Natural killer cell treated with Interleukin-12 subunit alpha and Interleukin-12 subunit beta and Interleukin-15 and Interleukin-18, amount 100 ng/mL, for 72 hours (primary cell): ENCODE measurements at regions not wholly inside any gene's neighbourhood (a gene's known extent, or its start where the extent isn't known, plus 50 kb on each side); places are given as distances from the start of the nearest gene placed in this dataset.
"Not testable (repeated sequence)": the region's sequence is repeated elsewhere in the genome, so short reads cannot be mapped to it uniquely, and the experiment has no call there.

Experiments
- ATAC-seq, 2 donors: fragments of 150-1000 bp; cut with Tn5 transposase in 1 of 2; sonication (Bioruptor Pico), chemical (Tn5 transposase) in 1 of 2; 2 replicates each; pipeline ENCODE4 v1.10.0; 2021
- DNase-seq: peaks from one replicate; pipeline ENCODE4 v3.0.0; 2022; ENCODE audit warnings: low spot score
- H3K27ac Mint-ChIP-seq, 2 donors: 1 replicate in 1 of 2; 2 replicates in 1 of 2; pipeline ENCODE4 v1.8.0; 2022; ENCODE audit warnings: mixed read lengths in 2 of 2, mild to moderate bottlenecking in 1 of 2, moderate library complexity in 1 of 2
- H3K27me3 Mint-ChIP-seq, 2 donors: 1 replicate in 1 of 2; 2 replicates in 1 of 2; pipeline ENCODE4 v1.8.0; 2022; ENCODE audit warnings: mixed read lengths in 2 of 2
- H3K36me3 Mint-ChIP-seq: one replicate; pipeline ENCODE4 v1.8.0; 2022; ENCODE audit warnings: mixed read lengths
- H3K4me1 Mint-ChIP-seq, 2 donors: 1 replicate in 1 of 2; 2 replicates in 1 of 2; pipeline ENCODE4 v1.8.0; 2022; ENCODE audit warnings: low read depth in 2 of 2, mixed read lengths in 2 of 2, mild to moderate bottlenecking in 1 of 2
- H3K4me3 Mint-ChIP-seq: one replicate; pipeline ENCODE4 v1.8.0; 2022; ENCODE audit warnings: mixed read lengths
- H3K9me3 Mint-ChIP-seq: 2 replicates; pipeline ENCODE4 v1.8.0; 2022; ENCODE audit warnings: mixed read lengths

DNA sequence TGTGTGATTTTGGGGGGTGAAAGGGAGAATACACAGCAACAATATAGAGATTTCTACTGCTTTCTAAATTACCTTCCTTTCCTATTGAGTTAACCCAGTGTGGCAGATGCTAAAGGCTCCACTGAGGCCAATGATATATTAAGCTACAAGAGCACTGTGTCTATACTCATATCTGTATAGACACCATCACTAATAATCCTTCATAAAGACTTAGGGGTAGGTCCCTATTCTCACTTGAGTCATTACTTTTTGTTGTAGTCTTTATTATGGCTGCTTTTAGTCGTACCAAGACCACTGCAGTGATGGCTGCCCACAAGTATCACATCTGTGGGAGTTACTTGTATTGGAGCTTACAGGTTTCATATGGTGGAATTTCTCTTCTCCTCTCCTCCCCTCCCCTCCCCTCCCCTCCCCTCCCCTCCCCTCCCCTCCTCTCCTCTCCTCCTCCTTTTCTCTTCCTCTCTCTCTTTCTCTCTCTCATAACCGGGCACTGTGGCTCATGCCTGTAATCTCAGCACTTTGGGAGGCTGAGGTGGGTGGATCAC lies 637.6 kb downstream of the ADCYAP1 start:
- no peaks in the 10 kb centered on the region for H3K36me3 Mint-ChIP-seq
- H3K27me3 Mint-ChIP-seq: no peaks in the 10 kb centered on the region
- no peak for DNase-seq
- ATAC-seq: no peak
- no peak overlapping the region for H3K4me3 Mint-ChIP-seq
- no peaks in the 10 kb centered on the region for H3K4me1 Mint-ChIP-seq
- H3K9me3 Mint-ChIP-seq: peaks cover 10% of the 10 kb centered on the region
- H3K27ac Mint-ChIP-seq: no peak overlapping the region

DNA sequence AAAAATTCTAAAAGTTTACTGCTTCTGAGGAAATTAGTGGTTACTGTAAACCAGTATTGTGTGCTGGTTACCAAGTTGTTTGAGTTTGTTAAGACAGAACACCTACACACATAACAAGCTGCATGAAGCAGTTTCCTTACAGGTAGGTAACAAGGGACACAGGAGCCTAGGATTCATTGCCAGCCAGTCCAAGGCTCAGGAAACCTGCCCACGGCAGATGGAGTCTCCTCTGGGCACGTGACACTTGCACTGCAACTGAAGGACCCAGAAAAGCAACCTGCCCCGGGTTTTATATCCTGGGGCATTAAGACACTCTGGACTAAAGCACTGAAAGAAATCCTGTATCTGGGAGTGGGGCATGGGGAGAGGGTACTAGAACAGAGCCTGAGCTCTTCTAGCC lies 639.3 kb downstream of the ADCYAP1 start:
- Mint-ChIP-seq H3K4me3 (no peak overlapping the region), H3K27ac (no peak overlapping the region), H3K9me3 (peaks cover 12% of the 10 kb centered on the region), H3K27me3 (no peaks in the 10 kb centered on the region), H3K4me1 (no peaks in the 10 kb centered on the region), H3K36me3 (no peaks in the 10 kb centered on the region)
- ATAC-seq (no peak), DNase-seq (no peak)

DNA sequence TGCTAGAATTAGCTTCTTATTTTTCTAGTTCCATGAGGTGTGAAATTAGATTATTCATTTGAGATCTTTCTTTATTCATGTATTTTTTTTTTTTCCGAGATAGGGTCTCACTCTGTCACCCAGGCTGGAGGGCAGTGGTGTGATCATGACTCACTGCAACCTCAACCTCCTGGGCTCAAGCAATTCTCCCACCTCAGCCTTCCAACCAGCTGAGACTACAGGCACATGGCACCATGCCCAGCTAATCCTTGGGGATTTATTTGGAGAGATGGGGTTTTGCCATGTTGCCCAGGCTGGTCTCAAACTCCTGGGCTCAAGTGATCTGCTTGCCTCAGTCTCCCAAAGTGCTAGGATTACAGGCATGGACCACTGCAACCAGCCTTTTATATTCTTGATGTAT lies 653.0 kb downstream of the ADCYAP1 start:
- H3K4me1 Mint-ChIP-seq, H3K36me3 Mint-ChIP-seq, ATAC-seq, DNase-seq, H3K4me3 Mint-ChIP-seq, H3K9me3 Mint-ChIP-seq, H3K27me3 Mint-ChIP-seq, H3K27ac Mint-ChIP-seq: not testable (repeated sequence)

DNA sequence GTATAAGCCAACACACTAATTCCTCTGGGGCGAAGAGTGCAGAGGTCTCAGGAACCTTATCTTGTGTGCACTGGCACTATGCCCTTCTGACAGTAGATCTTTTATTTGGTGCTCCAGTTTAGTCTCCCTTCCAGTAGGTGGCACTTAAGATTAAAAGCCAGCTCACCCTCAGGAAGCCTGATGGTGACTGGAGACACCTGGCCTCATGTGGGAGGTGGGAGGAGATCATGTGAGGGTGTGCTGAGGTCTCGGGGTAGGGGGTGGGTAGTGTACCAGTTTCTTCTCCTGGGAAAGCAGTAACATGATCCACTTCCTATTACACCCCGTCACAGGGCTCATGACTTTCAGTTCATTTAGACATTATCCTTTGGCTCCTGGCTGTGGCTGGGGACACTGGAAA lies 654.9 kb downstream of the ADCYAP1 start:
- Mint-ChIP-seq H3K36me3 (no peaks in the 10 kb centered on the region), H3K27me3 (no peaks in the 10 kb centered on the region), H3K27ac (no peak overlapping the region), H3K9me3 (no peaks in the 10 kb centered on the region), H3K4me1 (no peaks in the 10 kb centered on the region), H3K4me3 (no peak overlapping the region)
- ATAC-seq (no peak), DNase-seq (no peak)

DNA sequence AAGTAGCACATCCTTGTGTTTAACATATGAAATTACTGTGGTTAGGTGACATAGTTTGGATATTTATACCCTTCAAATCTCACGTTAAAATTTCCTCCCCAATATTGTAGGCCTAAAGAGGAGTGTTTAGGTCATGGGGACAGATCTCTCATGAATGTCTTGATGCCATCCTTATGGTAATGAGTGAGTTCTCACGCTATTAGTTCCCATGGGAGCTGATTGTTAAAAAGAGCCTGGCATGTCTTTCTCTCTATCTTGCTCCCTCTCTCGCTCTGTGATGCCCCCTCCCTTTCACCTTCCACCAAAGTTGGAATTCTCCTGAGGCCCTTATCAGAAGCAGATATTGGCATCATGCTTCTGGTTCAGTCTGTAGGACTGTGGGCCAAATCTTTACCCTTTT lies 660.1 kb downstream of the ADCYAP1 start:
- no peaks in the 10 kb centered on the region for H3K27me3 Mint-ChIP-seq

DNA sequence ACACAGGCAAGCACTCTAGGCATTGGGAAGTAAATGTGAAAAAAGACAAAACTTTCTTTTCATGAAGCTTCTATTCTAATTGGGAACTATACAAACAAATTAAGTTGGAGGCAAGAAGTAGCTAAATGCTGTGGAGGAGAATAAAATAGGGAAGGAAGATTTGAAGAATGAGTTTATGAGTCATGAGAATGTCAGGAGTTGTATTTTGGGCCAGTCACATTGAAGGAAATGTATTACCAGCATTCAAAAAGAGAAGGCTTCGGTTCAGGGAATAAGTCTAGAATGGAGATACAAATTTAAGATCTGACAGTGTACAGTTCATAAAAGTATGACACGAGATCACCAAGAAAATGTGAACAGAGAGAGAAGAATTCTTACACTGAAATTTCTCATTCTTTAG lies 666.5 kb downstream of the ADCYAP1 start:
- ATAC-seq (no peak), DNase-seq (no peak)
- H3K4me3 Mint-ChIP-seq: no peak overlapping the region
- no peaks in the 10 kb centered on the region for H3K36me3 Mint-ChIP-seq
- H3K9me3 Mint-ChIP-seq: no peaks in the 10 kb centered on the region
- no peaks in the 10 kb centered on the region for H3K27me3 Mint-ChIP-seq
- no peaks in the 10 kb centered on the region for H3K4me1 Mint-ChIP-seq
- H3K27ac Mint-ChIP-seq: no peak overlapping the region

More for the DNA sequence above, 660.1 kb downstream of the ADCYAP1 start:
- ATAC-seq: no peak
- Mint-ChIP-seq H3K4me3 (no peak overlapping the region), H3K9me3 (no peaks in the 10 kb centered on the region), H3K27ac (no peak overlapping the region), H3K4me1 (no peaks in the 10 kb centered on the region), H3K36me3 (no peaks in the 10 kb centered on the region)
- DNase-seq: no peak

DNA sequence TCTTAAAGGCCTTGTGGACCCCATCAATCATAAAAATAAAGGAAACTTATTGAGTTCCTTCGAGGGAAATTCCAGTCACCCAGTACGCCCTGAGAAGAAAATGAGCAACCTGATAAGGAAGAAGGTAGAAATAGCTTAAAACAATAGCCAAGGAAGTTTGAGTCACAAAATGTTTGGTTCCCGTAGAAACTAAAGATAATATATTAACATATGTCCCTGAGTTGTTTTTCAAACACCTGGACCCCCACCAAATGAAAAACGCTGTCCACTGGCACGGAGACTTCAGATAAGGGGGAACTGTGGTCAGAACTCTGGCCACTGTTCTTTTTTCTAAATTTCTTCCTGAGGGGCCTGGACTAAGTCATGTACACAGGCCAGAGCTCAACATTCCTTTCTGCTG lies 669.1 kb downstream of the ADCYAP1 start:
- Mint-ChIP-seq H3K4me1 (no peaks in the 10 kb centered on the region), H3K4me3 (no peak overlapping the region), H3K9me3 (no peaks in the 10 kb centered on the region), H3K27ac (no peak overlapping the region), H3K36me3 (no peaks in the 10 kb centered on the region), H3K27me3 (no peaks in the 10 kb centered on the region)
- no peak for ATAC-seq
- DNase-seq: no peak

DNA sequence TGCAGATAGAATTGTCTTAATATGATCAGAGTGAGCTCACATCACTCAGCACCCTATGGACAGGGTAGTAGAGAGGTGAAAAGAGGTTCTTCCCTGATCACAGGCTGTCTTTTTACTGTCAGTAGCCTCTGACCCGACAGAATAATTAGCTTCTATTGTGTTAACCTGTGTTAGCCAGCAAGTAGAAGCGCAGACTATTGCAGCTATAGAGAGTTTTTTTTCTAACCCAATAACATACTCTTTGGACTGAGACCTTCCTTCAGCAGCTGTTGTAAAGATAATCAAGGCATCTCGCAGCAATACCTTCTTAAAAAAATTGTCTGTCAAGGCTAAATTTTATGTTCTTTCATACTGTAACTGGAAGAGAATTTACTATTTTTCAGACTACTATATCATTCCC lies 670.4 kb downstream of the ADCYAP1 start:
- ATAC-seq (no peak), DNase-seq (no peak)
- H3K27me3 Mint-ChIP-seq: no peaks in the 10 kb centered on the region
- no peak overlapping the region for H3K4me3 Mint-ChIP-seq
- no peak overlapping the region for H3K27ac Mint-ChIP-seq
- no peaks in the 10 kb centered on the region for H3K4me1 Mint-ChIP-seq
- H3K9me3 Mint-ChIP-seq: no peaks in the 10 kb centered on the region
- H3K36me3 Mint-ChIP-seq: no peaks in the 10 kb centered on the region

DNA sequence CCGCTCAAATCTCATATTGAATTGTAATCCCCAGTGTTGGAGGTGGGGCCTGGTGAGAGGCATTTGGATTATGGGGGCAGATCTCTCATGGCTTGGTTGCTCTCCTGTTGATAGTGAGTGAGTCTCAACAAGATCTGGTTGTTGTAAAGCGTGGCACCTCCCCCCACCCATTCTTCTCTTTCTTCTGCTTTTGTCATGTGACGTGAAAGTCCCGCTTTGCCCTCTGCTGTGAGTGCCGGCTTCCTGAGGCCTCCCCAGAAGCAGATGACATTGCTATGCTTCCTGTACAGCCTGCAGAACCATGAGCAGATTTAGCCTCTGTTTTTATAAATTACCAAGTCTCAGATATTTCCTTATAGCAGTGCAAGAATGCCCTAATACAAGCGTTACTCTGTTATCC lies 673.8 kb downstream of the ADCYAP1 start:
- Mint-ChIP-seq H3K36me3 (no peaks in the 10 kb centered on the region), H3K4me1 (no peaks in the 10 kb centered on the region), H3K9me3 (no peaks in the 10 kb centered on the region), H3K27me3 (no peaks in the 10 kb centered on the region), H3K27ac (no peak overlapping the region), H3K4me3 (no peak overlapping the region)
- ATAC-seq (no peak), DNase-seq (no peak)

DNA sequence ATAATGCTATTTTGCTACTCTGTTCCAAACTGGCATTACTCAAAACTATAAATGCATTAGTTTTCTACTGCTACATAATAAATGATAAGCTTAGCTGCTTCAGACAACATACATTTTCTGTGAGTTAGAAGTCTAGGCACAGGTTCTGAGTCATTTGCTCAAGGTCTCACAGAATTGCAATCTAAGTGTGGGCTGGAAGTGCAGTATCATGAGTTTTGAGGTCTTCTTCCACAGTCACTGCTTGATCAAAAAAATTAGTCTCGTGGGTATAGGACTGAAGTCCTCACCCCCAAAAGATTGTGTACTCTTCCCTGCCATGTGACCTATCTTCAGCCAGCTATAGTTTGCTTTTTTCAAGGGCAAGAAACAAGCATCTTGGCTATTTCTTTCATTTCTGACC lies 676.9 kb downstream of the ADCYAP1 start:
- no peaks in the 10 kb centered on the region for H3K36me3 Mint-ChIP-seq
- no peak overlapping the region for H3K27ac Mint-ChIP-seq
- no peak overlapping the region for H3K4me3 Mint-ChIP-seq
- H3K4me1 Mint-ChIP-seq: no peaks in the 10 kb centered on the region
- H3K27me3 Mint-ChIP-seq: peaks cover 0 to 2% of the 10 kb centered on the region in 2 donors
- no peak for ATAC-seq
- DNase-seq: no peak
- H3K9me3 Mint-ChIP-seq: no peaks in the 10 kb centered on the region

DNA sequence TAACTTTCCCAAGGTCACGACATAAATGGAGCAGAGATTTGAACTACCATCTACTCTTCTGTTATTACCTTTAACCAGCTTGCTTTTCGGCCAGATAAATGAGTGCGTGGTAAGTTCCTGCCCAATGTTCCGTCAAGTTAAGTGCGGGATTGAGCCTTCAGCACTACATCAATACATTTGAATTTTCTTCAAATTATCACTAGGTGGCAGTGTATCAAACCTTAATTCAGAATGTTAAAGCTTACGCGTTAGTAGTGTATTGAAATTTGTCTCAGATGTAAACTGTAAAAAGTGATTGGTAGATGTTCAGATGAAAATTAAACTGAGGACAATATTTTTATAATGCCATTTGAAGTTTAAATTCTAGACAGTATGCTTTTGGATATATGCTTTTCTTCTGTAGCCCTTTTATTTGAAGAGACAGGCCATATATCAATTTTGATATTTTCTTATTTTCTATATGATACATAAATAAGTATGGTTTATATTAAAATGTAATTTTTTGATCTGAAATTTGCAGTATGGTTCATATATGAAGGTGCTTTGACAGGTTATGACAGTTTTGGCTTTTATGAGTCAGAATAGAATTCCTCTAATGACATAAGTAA lies 681.3 kb downstream of the ADCYAP1 start:
- Mint-ChIP-seq H3K9me3 (no peaks in the 10 kb centered on the region), H3K4me3 (no peak overlapping the region), H3K27me3 (peaks cover 0 to 2% of the 10 kb centered on the region in 2 donors), H3K36me3 (no peaks in the 10 kb centered on the region), H3K4me1 (no peaks in the 10 kb centered on the region), H3K27ac (no peak overlapping the region)
- no peak for ATAC-seq
- no peak for DNase-seq

DNA sequence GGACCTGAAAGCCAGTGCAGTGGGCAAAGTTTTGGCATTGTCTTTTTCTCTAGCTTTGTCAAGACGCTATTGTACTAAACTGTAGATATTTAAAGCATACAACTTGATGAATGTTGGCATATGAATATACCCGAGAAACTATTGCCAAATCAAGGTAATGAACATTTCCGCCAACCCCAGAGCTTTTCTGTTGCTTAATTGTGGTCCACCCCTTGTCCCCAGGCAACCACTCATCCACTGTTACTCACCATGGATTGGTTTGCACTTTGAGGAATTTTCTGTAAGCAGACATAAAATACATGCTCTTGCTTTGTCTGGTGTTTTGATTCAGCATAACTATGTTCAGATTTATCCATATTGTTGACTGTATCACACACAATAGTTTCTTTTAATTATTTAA lies 688.4 kb downstream of the ADCYAP1 start:
- no peak overlapping the region for H3K27ac Mint-ChIP-seq
- H3K4me3 Mint-ChIP-seq: no peak overlapping the region
- ATAC-seq (no peak), DNase-seq (no peak)
- H3K27me3 Mint-ChIP-seq: no peaks in the 10 kb centered on the region
- no peaks in the 10 kb centered on the region for H3K9me3 Mint-ChIP-seq
- no peaks in the 10 kb centered on the region for H3K36me3 Mint-ChIP-seq
- no peaks in the 10 kb centered on the region for H3K4me1 Mint-ChIP-seq

DNA sequence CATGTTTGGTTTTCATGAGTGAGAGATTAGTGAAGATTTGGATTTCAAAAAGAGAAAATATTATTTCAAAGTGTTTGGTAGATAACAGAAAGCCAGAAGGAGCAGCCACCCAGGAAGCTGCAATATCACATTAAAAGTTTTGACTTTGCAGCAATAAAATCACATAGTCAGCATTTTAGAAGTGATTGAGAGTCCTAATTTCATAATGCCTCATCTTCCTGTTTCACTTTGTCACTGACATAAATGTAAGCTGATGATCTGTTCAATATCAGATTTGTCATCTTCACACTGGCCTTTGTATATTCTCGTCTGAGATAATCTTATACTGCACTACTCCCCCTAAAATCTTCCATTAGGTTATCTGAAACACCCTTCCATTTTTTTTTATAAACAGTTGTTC lies 690.5 kb downstream of the ADCYAP1 start:
- Mint-ChIP-seq H3K27me3 (no peaks in the 10 kb centered on the region), H3K9me3 (no peaks in the 10 kb centered on the region), H3K4me3 (no peak overlapping the region), H3K27ac (no peak overlapping the region), H3K36me3 (no peaks in the 10 kb centered on the region), H3K4me1 (no peaks in the 10 kb centered on the region)
- ATAC-seq (no peak), DNase-seq (no peak)

DNA sequence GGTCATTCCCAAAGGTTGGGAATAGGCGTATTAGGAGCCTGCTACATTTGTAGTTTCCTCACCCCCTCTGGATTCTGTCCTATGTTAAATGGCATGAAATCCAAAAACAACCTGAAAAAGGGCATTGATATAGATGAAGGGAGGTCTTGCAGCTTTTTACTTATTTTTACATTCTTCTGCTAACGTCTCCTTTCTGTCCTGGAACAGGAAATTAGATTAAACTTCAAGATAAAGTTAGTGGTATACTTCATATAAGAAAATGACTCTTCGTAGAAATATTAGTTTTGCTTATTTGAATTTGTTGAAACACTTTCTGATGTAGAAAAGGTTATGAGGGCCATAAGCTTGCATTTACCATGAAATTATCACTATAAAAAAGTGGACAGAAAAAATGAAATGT lies 694.5 kb downstream of the ADCYAP1 start:
- Mint-ChIP-seq H3K27me3 (no peaks in the 10 kb centered on the region), H3K36me3 (no peaks in the 10 kb centered on the region), H3K4me3 (no peak overlapping the region), H3K9me3 (peaks cover 6% of the 10 kb centered on the region), H3K27ac (no peak overlapping the region), H3K4me1 (no peaks in the 10 kb centered on the region)
- ATAC-seq (no peak), DNase-seq (no peak)

DNA sequence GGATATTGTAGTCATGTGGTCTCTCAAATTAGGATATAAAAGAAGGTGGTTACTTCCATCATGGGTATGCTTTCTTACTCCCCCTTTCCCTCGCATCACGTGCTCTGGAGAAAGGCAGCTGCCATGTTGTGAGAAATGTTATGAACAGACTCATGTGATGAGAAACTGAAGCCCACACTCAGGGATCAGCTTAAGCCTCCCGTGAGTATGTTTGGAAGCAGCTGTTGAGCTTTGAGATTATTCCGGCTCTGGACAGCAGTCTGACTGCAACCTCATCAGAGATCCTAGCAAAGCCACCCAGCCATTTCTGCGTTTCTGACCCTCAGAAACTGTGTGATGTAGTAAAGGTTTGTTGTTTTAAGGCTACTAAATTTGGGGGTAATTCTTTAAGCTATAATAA lies 700.1 kb downstream of the ADCYAP1 start:
- no peak overlapping the region for H3K27ac Mint-ChIP-seq
- no peak overlapping the region for H3K4me3 Mint-ChIP-seq

More for the DNA sequence above, 700.1 kb downstream of the ADCYAP1 start:
- H3K36me3 Mint-ChIP-seq: no peaks in the 10 kb centered on the region
- no peak for DNase-seq
- no peaks in the 10 kb centered on the region for H3K27me3 Mint-ChIP-seq
- H3K9me3 Mint-ChIP-seq: peaks cover 6% of the 10 kb centered on the region
- H3K4me1 Mint-ChIP-seq: no peaks in the 10 kb centered on the region
- ATAC-seq: no peak
